ENCODE measurements at regions not wholly inside any gene's neighbourhood (a gene's known extent, or its start where the extent isn't known, plus 50 kb on each side); places are given as distances from the start of the nearest gene placed in this dataset.
"Not testable (repeated sequence)": the region's sequence is repeated elsewhere in the genome, so short reads cannot be mapped to it uniquely, and the experiment has no call there.

- DNase-seq, result no peak
Measured at GRCh38 chr6:44723439-44724197, 336.1 kb downstream of the CDC5L start.

DNA sequence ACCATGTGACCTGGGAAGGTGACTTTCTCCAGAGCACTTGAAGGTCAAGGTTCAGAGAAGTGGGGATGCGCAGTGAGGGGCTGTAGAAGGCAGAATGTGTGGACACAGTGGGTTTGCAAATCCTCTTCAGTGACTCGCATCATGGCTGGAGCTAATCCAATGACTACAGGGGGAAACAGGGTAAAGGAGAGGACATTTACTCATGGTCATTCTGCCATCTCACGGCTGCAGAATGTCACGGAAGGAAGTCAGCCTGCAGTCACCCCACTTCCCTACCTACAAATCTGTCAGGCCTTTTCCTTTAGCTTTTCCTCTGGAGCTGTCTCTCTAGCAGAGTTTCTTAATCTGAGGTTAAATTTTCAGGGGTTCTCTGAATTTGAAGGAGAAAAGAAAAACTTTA, 337.6 kb downstream of the CDC5L start:
- DNase-seq, result no peak

- DNase-seq, result no peak
Measured at GRCh38 chr6:44727651-44728630, 340.4 kb downstream of the CDC5L start.

- DNase-seq, result no peak
Measured at GRCh38 chr6:44730771-44731391, 343.4 kb downstream of the CDC5L start.

- DNase-seq, result no peak
Measured at GRCh38 chr6:44731485-44732095, 344.1 kb downstream of the CDC5L start.

GRCh38 chr6:44732243-44732642, 344.7 kb downstream of the CDC5L start:
- DNase-seq, result no peak

- no peak for DNase-seq
Measured at GRCh38 chr6:44733126-44733525, 345.6 kb downstream of the CDC5L start.

- no peak for DNase-seq
Measured at GRCh38 chr6:44733868-44734267, 346.4 kb downstream of the CDC5L start.

GRCh38 chr6:44734886-44735629, 347.6 kb downstream of the CDC5L start:
- no peak for DNase-seq

DNA sequence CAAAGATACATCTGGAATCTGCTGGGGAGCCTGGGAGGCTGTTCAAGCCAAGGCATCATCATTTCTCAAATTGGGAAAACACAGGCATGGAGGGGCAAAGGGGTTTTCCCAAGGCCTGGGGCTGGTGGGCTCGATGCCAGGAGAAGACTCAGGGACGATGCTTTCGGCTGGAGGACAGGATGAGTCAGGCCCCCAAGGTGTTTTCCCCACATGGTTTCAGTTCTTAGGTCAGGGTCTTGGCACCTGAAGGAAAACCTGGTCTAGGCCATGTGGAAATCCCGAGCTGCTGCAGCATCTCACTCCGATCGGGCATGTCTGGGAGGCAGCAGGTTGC, 348.1 kb downstream of the CDC5L start:
- peak; percentile 42 to 49 for DNase-seq

- no peak for DNase-seq
Measured at GRCh38 chr6:44737341-44737740, 349.8 kb downstream of the CDC5L start.

DNA sequence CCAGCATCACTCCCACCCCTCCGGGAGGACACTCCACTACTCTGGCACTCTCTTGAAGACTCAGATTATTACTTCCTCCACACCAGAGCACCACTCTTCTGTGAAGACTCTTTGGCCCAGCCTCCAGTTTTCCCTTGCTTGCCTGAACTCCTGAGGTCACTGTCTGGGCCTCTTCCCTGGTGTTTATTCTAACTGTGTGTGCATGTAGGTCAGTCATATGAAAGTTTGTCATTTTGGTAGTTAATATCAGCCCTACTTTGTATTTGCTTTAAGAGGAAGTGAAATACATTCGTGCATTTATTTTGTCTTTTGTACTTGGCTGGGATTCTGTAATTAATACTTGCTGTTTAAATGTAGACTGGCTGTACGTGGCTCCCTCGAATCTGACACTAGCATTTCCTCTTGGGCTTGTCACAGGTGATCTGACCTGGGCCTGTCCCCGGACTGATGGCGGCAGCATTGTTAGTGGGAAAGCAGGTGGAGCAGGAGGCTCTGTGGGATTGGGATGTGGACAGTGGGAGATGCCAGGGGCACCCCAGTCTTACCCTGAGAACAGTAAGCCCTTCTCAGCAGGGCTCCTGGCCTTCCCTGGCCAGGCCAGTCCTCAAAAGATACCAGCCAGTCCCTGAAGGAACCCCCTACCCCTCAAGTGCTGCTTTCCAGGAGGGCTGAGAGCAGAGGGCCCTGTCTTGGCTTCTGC, 350.5 kb downstream of the CDC5L start:
- DNase-seq, result no peak

DNA sequence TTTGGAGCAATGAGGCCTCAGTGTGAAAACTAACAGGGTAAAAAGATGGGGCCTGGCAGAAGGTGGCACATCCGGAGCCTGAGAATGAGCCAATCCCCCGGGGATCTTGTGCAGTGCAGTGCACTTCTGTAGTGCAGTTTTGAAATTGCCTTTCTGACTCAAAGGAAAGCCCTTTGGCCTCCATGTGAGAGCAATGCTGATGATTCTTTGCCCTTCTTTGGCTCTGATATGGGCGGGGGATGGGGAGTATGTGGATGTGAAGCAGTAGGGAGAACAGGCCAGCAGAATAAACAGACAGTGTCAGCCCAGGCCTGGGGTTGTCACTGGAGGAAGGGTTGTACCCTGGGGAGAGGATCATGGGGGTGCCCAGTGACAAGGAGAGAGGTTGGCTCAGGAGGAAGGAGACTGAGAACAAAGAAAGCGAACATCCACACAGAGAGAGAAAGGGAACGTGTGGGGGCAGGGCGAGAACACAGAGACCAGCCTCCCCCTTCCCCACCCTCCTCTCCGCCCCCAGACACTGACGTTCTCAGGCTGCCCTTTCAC, 351.2 kb downstream of the CDC5L start:
- no peak for DNase-seq

DNA sequence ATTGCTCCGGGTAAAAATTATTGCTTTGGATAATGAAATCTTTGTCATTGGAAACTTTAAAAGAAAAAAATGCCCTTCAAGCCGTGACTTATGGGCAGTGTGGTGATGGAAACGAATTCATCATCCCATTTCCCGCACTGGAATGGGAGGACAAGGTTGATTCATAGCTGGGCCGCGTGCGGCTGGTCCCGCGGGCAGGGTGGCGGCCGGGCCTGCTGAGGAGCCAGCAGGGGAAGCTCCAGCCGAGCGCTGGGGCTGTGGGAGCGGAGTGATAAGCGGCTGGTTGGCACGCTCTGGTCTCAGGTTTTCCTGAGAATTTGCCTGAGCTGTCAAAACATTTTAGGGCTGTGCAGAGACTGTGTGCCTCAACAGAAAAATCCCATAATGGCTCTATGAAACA, 351.7 kb downstream of the CDC5L start:
- DNase-seq, result no peak

- no peak for DNase-seq
Measured at GRCh38 chr6:44740566-44741120, 353.1 kb downstream of the CDC5L start.

- no peak for DNase-seq
Measured at GRCh38 chr6:44742201-44742600, 354.7 kb downstream of the CDC5L start.

GRCh38 chr6:44742828-44743372, 355.4 kb downstream of the CDC5L start:
- no peak for DNase-seq

DNA sequence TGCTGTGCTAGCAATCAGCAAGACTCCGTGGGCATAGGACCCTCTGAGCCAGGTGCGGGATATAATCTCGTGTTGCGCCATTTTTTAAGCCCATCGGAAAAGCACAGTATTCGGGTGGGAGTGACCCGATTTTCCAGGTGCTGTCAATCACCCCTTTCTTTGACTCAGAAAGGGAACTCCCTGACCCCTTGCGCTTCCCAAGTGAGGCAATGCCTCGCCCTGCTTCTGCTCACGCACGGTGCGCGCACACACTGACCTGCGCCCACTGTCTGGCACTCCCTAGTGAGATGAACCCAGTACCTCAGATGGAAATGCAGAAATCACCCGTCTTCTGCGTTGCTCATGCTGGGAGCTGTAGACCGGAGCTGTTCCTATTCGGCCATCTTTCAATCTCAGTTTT, 372.6 kb downstream of the CDC5L start:
- DNase-seq, result not testable (repeated sequence)

GRCh38 chr6:44761046-44761445, 373.5 kb downstream of the CDC5L start:
- DNase-seq, result no peak

GRCh38 chr6:44762496-44762895, 375.0 kb downstream of the CDC5L start:
- no peak for DNase-seq

Measured in activated T-cell treated with anti-CD3 and anti-CD28 coated beads, Interleukin-2, amount 50 U/mL, for 48 hours (primary cell).